PC-9 (cell line): ENCODE measurements at regions not wholly inside any gene's neighbourhood (a gene's known extent, or its start where the extent isn't known, plus 50 kb on each side); places are given as distances from the start of the nearest gene placed in this dataset.
"Not testable (repeated sequence)": the region's sequence is repeated elsewhere in the genome, so short reads cannot be mapped to it uniquely, and the experiment has no call there.

Experiments
- BruUV-seq: library from RNA; stranded (reverse); fragments of 400-500 nt; replicated peaks from 2 replicates; lab custom pipeline; 2021; lab: Mats Ljungman, UMichigan
- CTCF ChIA-PET: fragments of 300-600 bp; sonication (Branson Sonifier 250); formaldehyde crosslinking; loops from one replicate; lab custom pipeline; 2022; ENCODE audit warnings: antibody characterized with exemption; lab: Charles Lee
- POLR2A ChIA-PET: fragments of 300-600 bp; sonication (Branson Sonifier 250); formaldehyde crosslinking; loops from one replicate; lab custom pipeline; 2022; ENCODE audit warnings: antibody characterized with exemption; ENCODE audit not compliant: unreplicated experiment; lab: Charles Lee
- DNase-seq, 2 experiments: peaks; one replicate each; pipeline versions ENCODE4 v3.0.0 to v3.0.0-alpha.2; 2015 to 2022; ENCODE audit warnings: mixed read lengths in 1 of 2
- H2AFZ ChIP-seq: fragments of 200-600 bp; sonication (generic); 2 replicates; pipeline ENCODE4 v1.8.1; 2017; ENCODE audit warnings: antibody characterized with exemption
- H3F3A ChIP-seq: fragments of 200-600 bp; sonication (generic); 2 replicates; pipeline ENCODE4 v1.8.1; 2017; ENCODE audit warnings: antibody characterized with exemption, mild to moderate bottlenecking, low read depth; ENCODE audit not compliant: insufficient read depth
- H3K27ac ChIP-seq: fragments of 200-600 bp; sonication (generic); 2 replicates; pipeline ENCODE4 v1.6.1; 2016; ENCODE audit warnings: mixed run types
- H3K27me3 ChIP-seq: fragments of 200-600 bp; sonication (generic); 2 replicates; pipeline ENCODE4 v1.6.1; 2016; ENCODE audit warnings: low read depth, mixed run types; ENCODE audit not compliant: insufficient read depth
- H3K36me3 ChIP-seq: fragments of 200-600 bp; sonication (generic); 2 replicates; pipeline ENCODE4 v1.6.1; 2016; ENCODE audit warnings: low read depth, mixed run types
- H3K4me1 ChIP-seq: fragments of 200-600 bp; sonication (generic); replicated peaks from 2 replicates; pipeline ENCODE4 v1.6.1; 2016; ENCODE audit warnings: mixed run types; ENCODE audit not compliant: insufficient read depth
- H3K4me2 ChIP-seq: fragments of 200-600 bp; sonication (generic); 2 replicates; pipeline ENCODE4 v1.6.1; 2017; ENCODE audit warnings: mixed run types
- H3K4me3 ChIP-seq: fragments of 200-600 bp; sonication (generic); 2 replicates; pipeline ENCODE4 v1.6.1; 2016; ENCODE audit warnings: mixed run types
- H3K79me2 ChIP-seq: fragments of 200-600 bp; sonication (generic); 2 replicates; pipeline ENCODE4 v1.6.1; 2017; ENCODE audit warnings: low read depth, mixed run types
- H3K9me2 ChIP-seq: fragments of 200-600 bp; sonication (generic); 2 replicates; pipeline ENCODE4 v1.8.1; 2017; ENCODE audit warnings: mild to moderate bottlenecking; ENCODE audit not compliant: insufficient read depth
- H3K9me3 ChIP-seq: fragments of 200-600 bp; sonication (generic); 2 replicates; pipeline ENCODE4 v1.8.1; 2016; ENCODE audit warnings: low read depth; ENCODE audit not compliant: insufficient read depth
- H4K20me1 ChIP-seq: fragments of 200-600 bp; sonication (generic); 2 replicates; pipeline ENCODE4 v1.8.1; 2017; ENCODE audit not compliant: insufficient read depth
- CTCF ChIP-seq: fragments of 200-600 bp; sonication (generic); conservative IDR thresholded peaks from 2 replicates; pipeline ENCODE4 v1.6.1; 2017; ENCODE audit warnings: mixed run types, antibody characterized with exemption, mild to moderate bottlenecking, moderate library complexity
- EZH2 ChIP-seq: fragments of 200-600 bp; sonication (generic); IDR thresholded peaks from 2 replicates; pipeline ENCODE4 v1.8.0; 2017; ENCODE audit warnings: antibody characterized with exemption, low read depth
- intact Hi-C: fragments of 100-400 bp; cut with micrococcal nuclease; formaldehyde crosslinking; loops from one replicate; pipeline ENCODE4 v1.10.0; 2022; ENCODE audit not compliant: unreplicated experiment

GRCh38 chr5:105616599-105616998, 2054.0 kb upstream of the NUDT12 start:
- CTCF ChIA-PET, result no interaction called here
- Histone ChIP-seq H3F3A (no peaks in the 10 kb centered on the region), H2AFZ (no peak overlapping the region), H3K9me2 (no peaks in the 10 kb centered on the region), H3K9me3 (no peaks in the 10 kb centered on the region), H3K27me3 (no peaks in the 10 kb centered on the region), H3K4me3 (no peak overlapping the region), H3K79me2 (no peaks in the 10 kb centered on the region), H3K4me2 (no peak overlapping the region), H3K4me1 (no peaks in the 10 kb centered on the region), H3K27ac (no peak overlapping the region), H4K20me1 (no peaks in the 10 kb centered on the region), H3K36me3 (no peaks in the 10 kb centered on the region)
- POLR2A ChIA-PET, result no interaction called here
- no peak for DNase-seq
- TF ChIP-seq EZH2 (no peak), CTCF (no peak)
- intact Hi-C loops, result no loop called here
- no TSS peak for BruUV-seq

GRCh38 chr5:105602406-105602805, 2039.8 kb upstream of the NUDT12 start:
- H2AFZ ChIP-seq, H3K79me2 ChIP-seq, H3K9me2 ChIP-seq, H3K4me1 ChIP-seq, H3F3A ChIP-seq, intact Hi-C loops, DNase-seq, H3K36me3 ChIP-seq, H3K27me3 ChIP-seq, CTCF ChIA-PET, H3K4me2 ChIP-seq, H3K4me3 ChIP-seq, POLR2A ChIA-PET, H4K20me1 ChIP-seq, BruUV-seq, H3K27ac ChIP-seq: not testable (repeated sequence)
- peaks cover 13% of the 10 kb centered on the region for H3K9me3 ChIP-seq

- POLR2A ChIA-PET, result no interaction called here
- H3F3A ChIP-seq, result no peaks in the 10 kb centered on the region
- 0 out of 2 replicates have a peak, but pooled peaks cover 5% of the 10 kb centered on the region for H3K4me1 ChIP-seq
- H3K79me2 ChIP-seq, result no peaks in the 10 kb centered on the region
- no peaks in the 10 kb centered on the region for H3K9me3 ChIP-seq
- no peak for TF ChIP-seq CTCF
- no peak for TF ChIP-seq EZH2
- no TSS peak for BruUV-seq
- H3K4me3 ChIP-seq, result no peak overlapping the region
- CTCF ChIA-PET, result no interaction called here
- no peak overlapping the region for H3K4me2 ChIP-seq
- H3K27ac ChIP-seq, result no peak overlapping the region
- no peaks in the 10 kb centered on the region for H3K36me3 ChIP-seq
- intact Hi-C loops, result no loop called here
- H4K20me1 ChIP-seq, result no peaks in the 10 kb centered on the region
- no peaks in the 10 kb centered on the region for H3K27me3 ChIP-seq
- H3K9me2 ChIP-seq, result no peaks in the 10 kb centered on the region; the same call in 1 of the 2 replicates
- no peak for DNase-seq
- H2AFZ ChIP-seq, result no peak overlapping the region
These were observed 2030.6 kb upstream of the NUDT12 start for GRCh38 chr5:105593011-105593760.
